Omental fat pad (tissue), 3 donors: ENCODE measurements at regions not wholly inside any gene's neighbourhood (a gene's known extent, or its start where the extent isn't known, plus 50 kb on each side); places are given as distances from the start of the nearest gene placed in this dataset.

ENCODE experiments used
- ATAC-seq: fragments of 150-250 bp; one replicate; pipeline ENCODE4 v1.9.1; 2016; ENCODE audit warnings: mild to moderate bottlenecking, moderate library complexity; ENCODE audit not compliant: low FRiP score
- DNase-seq: peaks from one replicate; pipeline ENCODE4 v3.0.0-alpha.2; 2019; ENCODE audit warnings: low spot score
- CTCF ChIP-seq, 3 donors: fragments of 450-650 bp; IDR thresholded peaks; one replicate each; pipeline ENCODE4 v1.5.1; 2016 to 2017; ENCODE audit warnings: antibody characterized with exemption in 3 of 3, mild to moderate bottlenecking in 3 of 3, moderate library complexity in 2 of 3

DNA sequence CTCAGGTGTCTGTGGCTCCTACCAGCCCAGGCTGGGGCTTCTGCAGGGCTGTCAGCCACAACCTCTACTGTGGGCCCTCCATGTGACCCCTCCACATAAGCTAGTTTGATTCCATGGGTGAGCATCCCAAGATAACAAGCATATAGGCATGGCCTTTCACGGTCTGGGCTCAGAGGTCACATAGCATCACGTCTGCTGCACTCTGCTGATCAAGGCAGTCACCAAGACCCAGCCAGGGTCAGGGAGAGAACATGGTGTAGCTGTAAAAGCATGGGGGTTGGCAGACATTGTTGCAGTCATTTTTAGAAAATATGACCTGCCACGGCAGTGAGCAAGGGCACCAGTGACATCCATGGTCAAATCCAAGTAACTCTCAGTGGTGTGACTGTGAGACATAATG lies 698.8 kb downstream of the UQCRFS1 start:
- no peak for TF ChIP-seq CTCF (IDR thresholded peaks at IDR 0.05)
- ATAC-seq (no peak), DNase-seq (no peak)

DNA sequence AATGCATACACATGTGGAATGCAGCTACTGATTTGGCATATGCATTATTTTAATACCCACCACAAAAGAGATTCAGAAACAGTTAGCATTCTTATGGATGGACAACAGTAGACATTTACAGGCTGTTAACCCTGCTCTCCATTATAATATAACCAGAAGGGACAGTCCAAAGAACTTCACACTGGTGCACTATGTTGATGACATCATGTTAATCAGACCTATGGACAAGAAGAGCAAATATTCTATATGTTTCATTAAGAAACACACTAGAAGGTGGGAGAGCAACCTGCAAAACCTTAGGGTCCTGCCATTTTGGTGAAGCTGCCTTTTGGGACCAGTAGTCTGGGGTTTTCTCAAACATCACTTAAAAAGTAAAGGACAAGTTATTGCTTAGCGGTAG lies 701.3 kb downstream of the UQCRFS1 start:
- no peak for TF ChIP-seq CTCF (IDR thresholded peaks at IDR 0.05)
- DNase-seq (no peak), ATAC-seq (no peak)

DNA sequence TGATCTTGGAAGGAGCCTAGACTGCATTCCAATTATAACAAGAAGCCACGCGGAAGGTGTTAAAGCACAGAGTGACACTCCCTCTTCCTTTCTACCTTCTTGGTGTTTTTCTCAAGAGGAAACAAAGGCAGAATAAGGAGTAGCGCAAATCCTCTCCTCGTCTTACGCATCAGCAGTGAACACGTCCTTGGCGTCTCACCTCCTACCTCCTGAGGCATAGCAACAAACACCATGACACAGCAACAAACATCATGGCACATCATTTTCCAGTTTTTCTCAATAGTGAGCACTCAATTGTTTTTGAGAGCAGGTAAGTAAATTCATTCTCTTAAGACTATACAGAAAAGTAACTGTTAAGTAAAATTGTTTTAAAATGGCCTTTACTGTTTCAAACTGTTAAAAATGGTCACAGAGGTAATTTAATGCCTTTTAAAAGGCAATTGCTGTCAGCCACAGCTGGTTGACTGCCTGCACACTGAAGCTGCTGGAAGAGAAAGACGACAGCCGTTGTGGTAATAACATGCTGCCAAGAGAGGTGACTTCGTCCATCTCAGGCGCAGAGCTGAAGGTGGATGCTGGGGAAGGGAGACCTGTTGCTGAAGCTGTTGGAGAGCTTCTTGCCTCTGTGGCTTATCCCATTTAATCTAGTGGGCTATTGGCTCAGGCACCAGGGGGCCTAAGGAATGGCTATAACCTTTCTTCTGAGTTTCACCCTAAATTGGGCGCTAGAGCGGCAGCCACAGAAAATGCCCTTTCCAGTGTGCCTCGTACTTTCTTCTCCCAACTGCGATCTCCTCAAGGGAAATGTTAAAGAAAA lies 703.7 kb downstream of the UQCRFS1 start:
- DNase-seq, result no peak
- no peak for ATAC-seq
- no peak for TF ChIP-seq CTCF (IDR thresholded peaks at IDR 0.05)

- no peak for ATAC-seq
- TF ChIP-seq CTCF (IDR thresholded peaks at IDR 0.05), result no peak
These were observed 704.3 kb downstream of the UQCRFS1 start for GRCh38 chr19:28508666-28509065.

DNA sequence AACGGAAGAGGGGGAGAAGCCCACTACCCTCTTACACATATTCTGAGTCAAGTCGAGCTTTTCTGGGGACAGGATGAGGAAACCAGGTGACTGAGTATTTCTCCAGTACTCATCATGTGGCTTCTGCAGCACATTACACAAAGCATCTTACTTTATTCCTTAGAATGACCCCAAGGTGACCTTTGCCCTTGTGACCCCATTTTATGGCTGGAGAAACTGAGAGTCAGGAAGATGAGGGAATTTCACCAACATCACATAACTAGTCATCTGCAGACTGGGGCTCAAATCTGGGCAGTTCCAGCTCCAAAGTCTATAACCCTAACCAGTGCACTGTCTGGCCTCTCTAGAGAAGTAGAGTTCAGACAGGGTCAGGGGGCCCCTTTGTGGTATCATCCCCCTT lies 707.0 kb downstream of the UQCRFS1 start:
- ATAC-seq, result no peak
- DNase-seq, result no peak
- no peak for TF ChIP-seq CTCF (IDR thresholded peaks at IDR 0.05)

More at GRCh38 chr19:28508666-28509065, 704.3 kb downstream of the UQCRFS1 start:
- no peak for DNase-seq

GRCh38 chr19:28505134-28505533 lies 707.8 kb downstream of the UQCRFS1 start:
- DNase-seq (no peak), ATAC-seq (no peak)
- no peak for TF ChIP-seq CTCF (IDR thresholded peaks at IDR 0.05)

DNA sequence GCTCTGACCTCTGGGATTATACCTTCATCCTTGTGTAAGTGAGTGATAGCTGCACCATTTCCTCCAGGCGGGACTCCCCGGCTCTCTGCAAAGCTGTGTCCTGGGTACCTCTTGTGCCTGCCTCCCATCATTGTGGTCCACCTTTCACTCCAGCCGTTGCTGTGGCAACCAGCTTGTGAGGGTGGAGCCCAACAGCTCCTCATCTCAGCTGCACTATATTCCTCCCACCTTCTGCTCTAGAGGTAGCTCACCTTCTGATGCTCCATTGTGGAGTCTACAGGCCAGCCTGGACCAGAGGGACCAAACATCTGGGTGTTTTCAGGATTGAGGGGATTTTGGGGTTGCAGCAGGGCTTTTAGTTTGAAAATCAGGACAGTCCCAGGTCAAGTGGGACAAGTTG lies 708.2 kb downstream of the UQCRFS1 start:
- no peak for TF ChIP-seq CTCF (IDR thresholded peaks at IDR 0.05)
- ATAC-seq, result no peak
- DNase-seq, result no peak
